Activated T-cell treated with anti-CD3 and anti-CD28 coated beads, Interleukin-2, amount 50 U/mL, for 24 hours (primary cell): ENCODE measurements at regions not wholly inside any gene's neighbourhood (a gene's known extent, or its start where the extent isn't known, plus 50 kb on each side); places are given as distances from the start of the nearest gene placed in this dataset.

Source experiments
- DNase-seq: peaks from one replicate; pipeline ENCODE4 v3.0.0-alpha.2; 2020
- H3K27ac Mint-ChIP-seq: 2 replicates; pipeline ENCODE4 v1.8.0; 2020; ENCODE audit warnings: mild to moderate bottlenecking, mixed read lengths
- H3K27me3 Mint-ChIP-seq: 2 replicates; pipeline ENCODE4 v1.8.0; 2020; ENCODE audit warnings: mixed read lengths
- H3K36me3 Mint-ChIP-seq: 2 replicates; pipeline ENCODE4 v1.8.0; 2020; ENCODE audit warnings: low read depth, mixed read lengths
- H3K4me1 Mint-ChIP-seq: 2 replicates; pipeline ENCODE4 v1.8.0; 2020; ENCODE audit warnings: low read depth, mixed read lengths
- H3K4me3 Mint-ChIP-seq: 2 replicates; pipeline ENCODE4 v1.8.0; 2020; ENCODE audit warnings: mild to moderate bottlenecking, moderate library complexity, mixed read lengths
- H3K9me3 Mint-ChIP-seq: 2 replicates; pipeline ENCODE4 v1.8.0; 2020; ENCODE audit warnings: mixed read lengths

DNA sequence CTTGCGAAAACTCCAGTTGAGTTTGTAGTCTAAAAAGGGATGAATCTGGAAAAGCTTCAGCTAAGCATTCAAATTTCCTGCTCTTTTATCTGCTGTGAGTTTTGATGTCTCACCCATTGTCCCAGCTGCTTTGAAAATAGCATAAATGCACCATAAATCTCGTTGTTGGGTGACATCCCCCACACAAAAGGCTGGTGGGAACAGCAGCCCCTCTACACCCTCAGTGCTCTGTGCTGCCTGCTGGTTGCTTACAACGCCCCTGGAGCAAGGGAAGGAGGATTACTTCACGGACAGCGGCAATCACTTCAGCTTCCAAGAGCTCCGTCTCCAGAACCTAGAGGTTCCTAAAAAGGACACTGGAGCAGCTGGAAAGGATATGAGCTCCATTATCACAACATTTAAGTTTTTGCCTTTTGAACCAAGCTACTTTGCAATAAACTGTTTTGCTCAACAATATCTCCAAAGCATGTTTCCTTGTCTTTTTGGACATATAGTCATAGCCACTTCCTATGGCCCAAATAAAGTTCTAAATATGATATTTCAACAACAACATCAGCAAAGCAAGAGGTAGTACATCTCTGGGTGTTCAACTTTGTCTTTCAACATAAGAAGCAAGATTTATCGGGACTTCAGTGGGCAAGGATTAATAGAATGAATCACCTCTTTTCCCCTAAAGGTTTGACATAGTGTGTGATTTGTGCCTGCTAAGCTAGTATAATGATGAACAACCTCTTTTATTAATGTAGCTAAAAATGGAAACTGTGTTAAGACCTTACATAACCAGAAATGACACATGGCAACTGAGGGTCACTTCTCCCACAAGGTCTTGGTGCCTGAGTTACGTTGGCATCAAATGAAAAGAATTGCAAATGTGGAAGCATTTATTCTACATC is 413.5 kb downstream of the TXNL1 start:
- DNase-seq: no peak
- Mint-ChIP-seq H3K27me3 (no peaks in the 10 kb centered on the region), H3K4me3 (no peak overlapping the region), H3K4me1 (no peaks in the 10 kb centered on the region), H3K27ac (no peak overlapping the region), H3K9me3 (no peaks in the 10 kb centered on the region), H3K36me3 (no peaks in the 10 kb centered on the region)

DNA sequence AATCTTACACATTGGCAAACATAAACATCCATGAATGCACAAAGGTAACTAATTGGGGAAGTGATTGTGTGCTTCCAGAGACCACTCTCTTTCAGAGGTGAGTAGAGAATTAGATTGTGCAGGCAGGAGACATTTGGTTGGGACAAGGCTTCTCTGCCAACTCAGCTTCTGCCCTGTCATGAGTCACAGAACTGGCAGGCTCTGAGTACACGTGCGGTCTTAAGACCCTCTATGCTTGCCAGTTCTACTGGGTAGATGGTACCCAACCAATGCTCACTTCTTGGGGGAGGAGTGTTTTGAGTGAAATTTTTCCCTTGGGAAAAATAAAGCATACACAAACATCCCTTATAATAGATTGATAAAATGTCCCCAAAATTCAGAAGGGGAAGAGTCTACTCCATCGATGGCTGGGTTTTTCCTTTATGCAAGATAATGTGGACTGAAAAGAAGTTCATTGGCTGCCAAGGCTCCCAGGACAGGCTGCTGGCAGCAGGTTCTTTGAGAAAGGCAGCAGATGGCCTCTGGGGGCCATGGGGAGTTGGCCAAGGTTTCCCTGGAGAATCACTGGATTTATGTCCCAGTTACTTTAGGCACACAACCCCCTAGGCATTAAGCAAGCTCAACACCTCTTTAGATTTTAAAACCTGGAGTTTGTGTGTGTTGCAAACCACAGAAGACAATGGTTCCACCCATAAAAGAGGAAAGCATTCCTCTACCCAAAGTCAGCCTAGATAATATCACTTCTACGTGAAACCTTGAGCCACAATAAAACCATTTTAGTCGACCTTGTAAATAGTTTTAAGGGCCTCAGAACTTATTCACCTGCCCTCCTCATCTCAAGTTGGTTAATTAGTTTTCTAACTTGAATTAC is 417.0 kb downstream of the TXNL1 start:
- Mint-ChIP-seq H3K4me3 (no peak overlapping the region), H3K4me1 (no peaks in the 10 kb centered on the region), H3K36me3 (no peaks in the 10 kb centered on the region), H3K27me3 (no peaks in the 10 kb centered on the region), H3K9me3 (no peaks in the 10 kb centered on the region), H3K27ac (no peak overlapping the region)
- DNase-seq: no peak

DNA sequence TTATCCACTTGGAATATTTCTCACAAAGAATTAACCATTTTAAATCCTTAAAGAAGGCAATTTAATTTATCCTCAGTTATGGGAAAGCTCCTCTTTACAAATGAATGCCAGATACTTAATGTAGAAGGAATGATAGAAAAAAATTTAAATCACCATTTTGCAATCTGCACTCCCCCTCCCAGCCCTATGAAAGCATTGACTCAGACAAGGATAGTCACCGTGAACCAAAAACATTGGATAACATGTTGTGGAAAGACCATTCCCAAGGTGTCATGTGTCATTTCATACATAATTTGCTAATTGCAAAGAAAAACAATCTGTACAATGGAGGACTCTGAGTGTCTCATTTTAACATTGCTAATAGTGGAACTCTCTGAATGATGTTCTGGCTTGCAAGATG is 421.0 kb downstream of the TXNL1 start:
- no peaks in the 10 kb centered on the region for H3K36me3 Mint-ChIP-seq

DNA sequence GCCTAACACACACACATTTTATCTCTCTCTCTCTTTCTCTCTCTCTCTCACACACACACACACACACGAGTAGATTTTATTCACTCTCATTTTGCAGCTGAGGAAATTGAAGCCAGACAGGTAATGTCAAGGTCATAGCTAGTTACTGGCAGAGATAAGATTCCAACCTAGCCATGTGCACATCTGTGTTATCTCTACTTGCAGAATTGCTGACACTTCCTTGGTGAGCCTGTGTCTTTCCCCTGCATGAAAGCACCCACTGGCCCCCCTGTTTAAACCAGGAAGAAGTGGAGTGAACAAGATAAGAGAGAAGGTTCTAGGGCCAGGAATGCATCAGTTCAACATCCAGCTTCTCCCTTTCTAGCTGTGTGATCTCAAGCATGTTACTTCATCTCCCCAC is 423.7 kb downstream of the TXNL1 start:
- DNase-seq: no peak
- Mint-ChIP-seq H3K36me3 (no peaks in the 10 kb centered on the region), H3K4me3 (no peak overlapping the region), H3K9me3 (no peaks in the 10 kb centered on the region), H3K27ac (no peak overlapping the region), H3K4me1 (no peaks in the 10 kb centered on the region), H3K27me3 (no peaks in the 10 kb centered on the region)

More for the DNA sequence above, 421.0 kb downstream of the TXNL1 start:
- Mint-ChIP-seq H3K4me1 (no peaks in the 10 kb centered on the region), H3K4me3 (no peak overlapping the region), H3K9me3 (no peaks in the 10 kb centered on the region), H3K27me3 (no peaks in the 10 kb centered on the region), H3K27ac (no peak overlapping the region)
- no peak for DNase-seq

DNA sequence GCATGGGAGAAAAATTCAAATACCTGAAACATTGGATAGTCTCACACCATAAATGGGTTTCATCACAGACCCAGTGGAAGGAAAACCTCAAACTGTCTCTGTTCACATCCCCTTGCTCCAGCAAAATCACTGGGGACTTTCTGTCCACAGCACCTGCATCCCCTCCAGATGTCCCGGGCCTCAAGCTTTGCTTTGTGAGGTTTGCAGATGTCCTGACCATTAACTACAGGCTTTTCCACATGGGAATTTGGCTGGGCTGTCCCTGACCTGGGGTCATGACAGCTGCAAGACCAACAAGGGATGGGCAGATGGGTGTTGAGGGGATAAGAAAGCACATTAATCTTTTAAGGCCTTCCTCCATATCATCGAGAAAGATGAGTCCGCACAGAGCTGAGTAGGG is 427.9 kb downstream of the TXNL1 start:
- no peak for DNase-seq
- Mint-ChIP-seq H3K4me1 (no peaks in the 10 kb centered on the region), H3K27me3 (no peaks in the 10 kb centered on the region), H3K9me3 (peaks cover 3% of the 10 kb centered on the region), H3K27ac (no peak overlapping the region), H3K4me3 (no peak overlapping the region), H3K36me3 (no peaks in the 10 kb centered on the region)

DNA sequence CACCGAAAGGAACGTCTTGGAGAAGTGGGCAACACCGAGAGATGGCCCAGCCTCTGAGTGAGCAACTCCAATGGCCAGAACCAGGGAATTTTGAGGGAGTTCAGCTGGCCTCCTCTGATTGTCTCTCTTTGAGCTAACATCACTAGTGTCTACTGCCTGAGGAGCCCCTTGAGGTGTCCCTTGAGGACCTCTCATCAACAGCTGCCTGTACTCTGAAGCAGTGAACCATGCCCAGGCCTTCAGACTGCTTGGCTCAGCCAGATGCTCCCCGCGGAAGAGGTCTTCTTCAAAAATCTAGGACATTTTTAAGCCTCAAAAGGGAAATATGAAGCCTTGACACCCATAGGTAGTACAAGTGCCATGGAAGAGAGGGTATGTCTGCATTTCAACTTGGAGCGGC is 430.4 kb downstream of the TXNL1 start:
- H3K9me3 Mint-ChIP-seq: peaks cover 8% of the 10 kb centered on the region
- no peak for DNase-seq
- H3K4me3 Mint-ChIP-seq: no peak overlapping the region
- no peaks in the 10 kb centered on the region for H3K36me3 Mint-ChIP-seq
- no peaks in the 10 kb centered on the region for H3K4me1 Mint-ChIP-seq
- H3K27me3 Mint-ChIP-seq: no peaks in the 10 kb centered on the region
- H3K27ac Mint-ChIP-seq: no peak overlapping the region

DNA sequence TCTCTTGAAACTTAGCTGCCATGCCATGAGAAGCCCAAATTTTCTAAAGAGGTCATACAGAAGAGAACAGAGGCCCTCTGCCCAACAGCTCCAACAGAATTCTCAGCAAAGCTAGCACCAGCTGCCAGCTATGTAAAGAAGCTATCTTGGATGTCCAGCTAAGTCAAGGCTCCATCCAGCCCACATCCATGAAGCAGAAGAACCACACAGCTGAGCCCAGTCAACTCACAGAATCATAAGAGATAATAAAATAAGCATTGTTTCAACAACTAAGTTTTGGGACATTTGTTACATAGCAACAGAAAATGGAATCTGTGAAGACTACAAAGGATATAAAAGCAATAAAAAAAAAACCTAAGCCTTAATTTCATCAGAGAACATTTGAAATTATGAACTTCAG is 434.3 kb downstream of the TXNL1 start:
- Mint-ChIP-seq H3K4me3 (no peak overlapping the region), H3K27ac (no peak overlapping the region), H3K4me1 (no peaks in the 10 kb centered on the region), H3K9me3 (peaks cover 8% of the 10 kb centered on the region), H3K27me3 (no peaks in the 10 kb centered on the region), H3K36me3 (no peaks in the 10 kb centered on the region)
- DNase-seq: no peak

DNA sequence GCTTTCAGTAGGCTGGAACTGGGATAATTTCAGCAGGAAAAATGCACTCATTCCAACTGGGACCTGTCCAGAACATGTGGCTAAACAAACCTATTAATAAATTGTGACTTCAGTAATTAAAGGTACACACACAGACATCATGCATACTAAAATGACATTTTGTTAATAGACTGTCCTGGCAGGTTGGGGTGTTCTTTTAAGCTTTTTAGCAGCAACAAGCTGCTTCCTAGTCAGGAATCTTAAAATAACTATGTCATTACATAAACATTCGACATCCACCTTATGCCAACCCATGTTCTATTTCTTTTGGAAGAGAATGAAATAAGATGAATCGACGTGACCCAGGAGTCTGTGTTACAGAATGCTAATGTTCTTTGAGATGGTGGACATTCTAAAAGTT is 435.7 kb downstream of the TXNL1 start:
- Mint-ChIP-seq H3K4me1 (no peaks in the 10 kb centered on the region), H3K4me3 (no peak overlapping the region), H3K27ac (no peak overlapping the region), H3K9me3 (peaks cover 8% of the 10 kb centered on the region), H3K27me3 (no peaks in the 10 kb centered on the region), H3K36me3 (no peaks in the 10 kb centered on the region)
- no peak for DNase-seq

DNA sequence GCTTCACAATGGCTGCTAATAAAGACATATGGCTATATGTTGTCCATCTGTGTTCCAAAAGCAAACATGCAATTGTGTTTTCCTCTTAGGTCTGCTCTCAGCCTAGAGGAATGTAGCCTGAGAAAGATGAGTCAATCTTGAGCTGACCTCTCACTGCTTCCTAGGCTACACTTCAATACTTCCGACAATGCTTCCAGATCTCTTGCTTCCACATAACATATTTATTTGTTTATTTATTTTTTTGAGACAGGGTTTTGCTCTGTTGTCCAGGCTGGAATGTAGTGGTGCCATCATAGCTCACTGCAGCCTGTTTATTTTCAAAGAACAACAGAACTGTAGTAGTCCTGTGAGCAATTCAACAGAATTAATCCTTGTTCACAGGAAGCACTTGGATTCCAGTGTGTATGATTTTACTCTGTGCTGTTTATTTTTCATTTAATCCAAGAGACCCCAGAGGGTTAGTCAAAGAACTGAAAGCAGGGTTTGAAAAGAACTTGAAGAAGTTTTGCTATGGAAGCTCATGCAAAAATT is 437.9 kb downstream of the TXNL1 start:
- H3K4me3 Mint-ChIP-seq: no peak overlapping the region
- peaks cover 4% of the 10 kb centered on the region for H3K9me3 Mint-ChIP-seq
- no peaks in the 10 kb centered on the region for H3K27me3 Mint-ChIP-seq
- H3K27ac Mint-ChIP-seq: no peak overlapping the region
- no peaks in the 10 kb centered on the region for H3K4me1 Mint-ChIP-seq
- H3K36me3 Mint-ChIP-seq: no peaks in the 10 kb centered on the region
- no peak for DNase-seq

DNA sequence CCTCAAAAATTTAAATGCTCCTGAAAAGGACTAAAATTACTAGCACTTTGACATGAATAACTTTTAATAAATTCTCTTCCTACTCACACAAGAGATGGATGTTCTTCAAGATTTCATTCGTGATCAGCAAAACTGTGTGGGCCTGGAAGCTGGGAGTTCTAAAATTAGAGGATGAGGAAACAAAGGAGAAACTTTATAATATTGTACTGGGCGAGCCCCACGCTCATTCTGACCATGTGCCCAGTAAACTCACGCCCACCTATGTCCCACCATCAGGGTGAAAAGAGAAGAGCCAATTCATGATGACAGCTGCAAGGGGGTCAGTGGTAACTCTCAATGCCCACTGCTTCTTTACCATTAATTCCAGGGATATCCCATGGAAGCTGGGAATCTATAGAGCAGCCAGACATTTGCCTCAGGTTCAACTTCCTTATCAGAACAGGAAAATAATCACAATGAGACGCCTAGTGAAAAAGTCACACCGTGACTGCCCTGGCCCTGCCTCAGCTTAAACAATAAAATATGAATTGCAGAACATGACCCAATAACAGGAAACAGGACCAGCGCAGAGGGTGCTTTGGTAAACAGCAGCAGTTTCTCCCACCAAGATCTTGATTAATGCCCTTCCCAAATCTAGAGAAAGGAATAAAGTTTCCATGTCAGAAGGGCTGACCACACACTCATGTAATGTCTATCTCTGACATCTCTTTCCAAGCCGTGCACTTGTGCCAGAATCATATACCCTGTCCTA is 438.6 kb downstream of the TXNL1 start:
- Mint-ChIP-seq H3K4me3 (no peak overlapping the region), H3K27ac (no peak overlapping the region), H3K9me3 (peaks cover 2% of the 10 kb centered on the region), H3K27me3 (no peaks in the 10 kb centered on the region), H3K4me1 (no peaks in the 10 kb centered on the region), H3K36me3 (no peaks in the 10 kb centered on the region)
- DNase-seq: no peak

DNA sequence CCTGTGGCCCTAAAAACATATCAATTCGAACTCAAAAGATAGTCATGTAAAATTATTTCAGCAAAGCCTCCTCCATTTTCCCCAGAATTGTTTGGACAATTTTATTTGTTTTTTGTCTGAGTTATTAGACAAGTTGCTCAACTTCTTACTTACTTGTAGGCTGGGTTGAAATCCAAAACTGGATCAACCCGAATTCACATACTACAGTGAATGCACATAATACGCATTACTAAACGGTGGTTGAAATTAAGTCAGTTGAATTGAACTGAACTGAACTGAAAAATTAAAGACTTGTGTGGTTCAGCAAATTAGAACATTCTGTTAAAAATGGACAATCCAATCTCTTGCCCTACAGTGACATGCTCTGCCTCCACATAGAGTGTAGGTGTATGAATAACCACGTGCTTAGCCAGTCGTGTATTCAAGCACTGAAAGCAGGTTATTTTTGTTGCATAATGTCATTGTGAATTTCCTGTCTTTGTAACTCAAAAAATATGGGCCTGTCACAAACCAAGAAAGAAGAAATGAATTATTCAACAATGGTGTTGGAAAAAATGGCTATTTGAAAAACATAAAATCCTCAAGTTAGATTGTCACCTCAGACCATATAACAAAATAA is 441.0 kb downstream of the TXNL1 start:
- H3K4me3 Mint-ChIP-seq: no peak overlapping the region
- H3K27me3 Mint-ChIP-seq: no peaks in the 10 kb centered on the region
- H3K27ac Mint-ChIP-seq: no peak overlapping the region
- no peak for DNase-seq
- no peaks in the 10 kb centered on the region for H3K36me3 Mint-ChIP-seq
- H3K9me3 Mint-ChIP-seq: no peaks in the 10 kb centered on the region
- H3K4me1 Mint-ChIP-seq: no peaks in the 10 kb centered on the region

DNA sequence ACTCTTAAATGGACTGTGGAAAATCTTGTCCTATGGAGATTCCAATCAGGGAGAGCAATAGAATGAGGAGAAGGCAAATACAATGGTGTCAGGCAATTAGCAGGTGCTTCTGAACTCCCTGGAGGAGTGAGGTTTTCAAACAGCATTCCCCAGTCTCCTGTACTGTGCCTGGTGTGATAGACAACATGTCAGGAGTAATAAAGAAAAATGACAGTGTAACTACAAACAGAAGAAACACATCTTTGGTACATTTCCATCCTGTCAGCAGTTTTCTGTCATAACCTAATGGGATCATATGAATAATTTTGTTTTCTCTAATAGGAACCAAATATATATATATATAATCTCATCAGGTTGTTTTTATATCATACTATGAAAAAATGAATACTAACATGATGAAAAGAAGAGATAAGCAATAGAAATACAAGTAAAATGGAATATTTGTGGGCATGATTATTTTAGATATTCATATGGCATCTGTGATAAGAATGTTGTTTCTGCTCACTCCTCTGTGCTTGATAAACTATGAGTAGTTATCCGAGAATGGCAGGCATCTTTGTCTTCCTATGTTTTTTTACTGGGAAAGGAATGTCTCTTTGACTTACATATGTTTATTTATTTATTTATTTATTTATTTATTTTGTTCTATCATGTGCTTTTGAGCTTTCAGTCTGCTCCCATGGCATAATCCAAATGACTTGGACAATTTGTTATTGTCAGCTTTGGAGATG is 441.7 kb downstream of the TXNL1 start:
- Mint-ChIP-seq H3K9me3 (no peaks in the 10 kb centered on the region), H3K4me3 (no peak overlapping the region), H3K36me3 (no peaks in the 10 kb centered on the region), H3K27ac (no peak overlapping the region), H3K27me3 (no peaks in the 10 kb centered on the region), H3K4me1 (no peaks in the 10 kb centered on the region)
- no peak for DNase-seq

DNA sequence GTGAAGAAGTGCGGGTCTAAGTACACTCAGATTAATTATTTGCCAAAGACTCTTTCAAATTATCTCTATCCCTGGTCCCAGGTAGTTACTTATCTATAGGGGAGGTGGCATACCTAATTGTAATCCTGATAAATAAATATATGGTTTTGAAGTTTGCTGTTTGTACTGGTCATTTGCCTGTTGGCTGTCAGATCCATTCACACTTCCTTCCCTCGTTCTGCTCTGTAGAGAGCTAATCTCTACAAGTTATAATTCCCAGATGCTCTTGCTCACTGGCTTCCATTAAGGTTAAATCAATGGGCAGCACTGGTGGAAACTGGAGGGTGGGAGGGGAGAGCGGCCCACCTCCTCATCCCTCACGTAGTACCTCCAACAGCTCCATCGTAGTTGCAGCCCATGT is 447.1 kb downstream of the TXNL1 start:
- no peaks in the 10 kb centered on the region for H3K36me3 Mint-ChIP-seq
- H3K9me3 Mint-ChIP-seq: no peaks in the 10 kb centered on the region
- H3K4me1 Mint-ChIP-seq: no peaks in the 10 kb centered on the region
- DNase-seq: no peak
- no peak overlapping the region for H3K27ac Mint-ChIP-seq
- H3K27me3 Mint-ChIP-seq: no peaks in the 10 kb centered on the region
- no peak overlapping the region for H3K4me3 Mint-ChIP-seq
